ENCODE measurements at regions not wholly inside any gene's neighbourhood (a gene's known extent, or its start where the extent isn't known, plus 50 kb on each side); places are given as distances from the start of the nearest gene placed in this dataset.

DNA sequence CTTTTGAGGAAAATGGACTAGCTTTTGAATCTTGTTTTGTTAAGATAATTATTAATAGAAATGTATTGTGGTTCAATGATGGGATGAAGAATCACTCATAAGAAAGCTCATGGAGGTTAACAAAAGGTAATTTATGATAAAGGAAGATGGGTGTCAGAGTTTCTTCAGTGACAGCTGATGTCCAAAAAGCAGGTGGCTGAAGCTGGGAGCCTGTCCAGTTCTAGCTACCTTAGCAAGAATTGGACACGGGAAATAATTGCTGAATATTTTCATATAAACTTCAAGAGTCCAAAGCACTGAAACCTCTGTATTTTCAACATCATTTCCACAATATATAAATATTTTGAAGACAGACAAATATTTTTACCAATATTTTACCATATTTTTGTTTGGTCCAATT, 1505.8 kb upstream of the SLC39A10 start:
- TF ChIP-seq, protein P1, sequence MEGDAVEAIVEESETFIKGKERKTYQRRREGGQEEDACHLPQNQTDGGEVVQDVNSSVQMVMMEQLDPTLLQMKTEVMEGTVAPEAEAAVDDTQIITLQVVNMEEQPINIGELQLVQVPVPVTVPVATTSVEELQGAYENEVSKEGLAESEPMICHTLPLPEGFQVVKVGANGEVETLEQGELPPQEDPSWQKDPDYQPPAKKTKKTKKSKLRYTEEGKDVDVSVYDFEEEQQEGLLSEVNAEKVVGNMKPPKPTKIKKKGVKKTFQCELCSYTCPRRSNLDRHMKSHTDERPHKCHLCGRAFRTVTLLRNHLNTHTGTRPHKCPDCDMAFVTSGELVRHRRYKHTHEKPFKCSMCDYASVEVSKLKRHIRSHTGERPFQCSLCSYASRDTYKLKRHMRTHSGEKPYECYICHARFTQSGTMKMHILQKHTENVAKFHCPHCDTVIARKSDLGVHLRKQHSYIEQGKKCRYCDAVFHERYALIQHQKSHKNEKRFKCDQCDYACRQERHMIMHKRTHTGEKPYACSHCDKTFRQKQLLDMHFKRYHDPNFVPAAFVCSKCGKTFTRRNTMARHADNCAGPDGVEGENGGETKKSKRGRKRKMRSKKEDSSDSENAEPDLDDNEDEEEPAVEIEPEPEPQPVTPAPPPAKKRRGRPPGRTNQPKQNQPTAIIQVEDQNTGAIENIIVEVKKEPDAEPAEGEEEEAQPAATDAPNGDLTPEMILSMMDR (conservative IDR thresholded peaks at IDR 0.05; ENCODE audit: low read depth, low read length) = no peak
- no peak for TF ChIP-seq EZH2 (IDR thresholded peaks at IDR 0.05; ENCODE audit: borderline replicate concordance, low read depth, low read length, poor library complexity, severe bottlenecking)
